A549 (cell line): ENCODE measurements at regions not wholly inside any gene's neighbourhood (a gene's known extent, or its start where the extent isn't known, plus 50 kb on each side); places are given as distances from the start of the nearest gene placed in this dataset.

ENCODE experiments used
- ATAC-seq, 2 experiments: fragments of 200-7000 bp in 1 of 2; fragments of >200 bp in 1 of 2; cut with Nextera tagmentation in 1 of 2; cut with Tn5 transposase in 1 of 2; 3 replicates each; pipeline versions ENCODE4 v1.8.0 to v1.9.1; 2018 to 2020; ENCODE audit warnings: mild to moderate bottlenecking in 1 of 2, moderate library complexity in 1 of 2
- CTCF ChIA-PET: fragments of 300-600 bp; sonication (Branson Sonifier 250); formaldehyde crosslinking; extraction: SDS; loops from one replicate; lab custom pipeline; 2021; ENCODE audit warnings: antibody characterized with exemption, inconsistent platforms; lab: Yijun Ruan, JAX
- POLR2A ChIA-PET: fragments of 350-600 bp; formaldehyde crosslinking; extraction: SDS; loops from one replicate; lab custom pipeline; 2021; ENCODE audit warnings: antibody characterized with exemption, inconsistent platforms; lab: Yijun Ruan, JAX
- DNase-seq, 2 experiments: peaks; one replicate each; pipeline versions ENCODE4 v3.0.0 to v3.0.0-alpha.2; 2011 to 2016; ENCODE audit warnings: low read depth in 1 of 2, low spot score in 1 of 2
- FAIRE-seq: peaks from 2 replicates; lab custom pipeline; 2011; peaks lifted over from hg19 to GRCh38; lab: Jason Lieb, UNC
- H3K27ac ChIP-seq, 2 experiments: fragments of >200 bp; sonication (Bioruptor Twin); formaldehyde crosslinking; 3 replicates each; pipeline ENCODE4 v1.5.1; 2016 to 2017
- H3K4me1 ChIP-seq: fragments of >200 bp; sonication (Bioruptor Twin); formaldehyde crosslinking; 3 replicates; pipeline ENCODE4 v1.6.1; 2016
- H3K4me2 ChIP-seq: fragments of >200 bp; sonication (Bioruptor Twin); formaldehyde crosslinking; 3 replicates; pipeline ENCODE4 v1.6.1; 2016
- H3K4me3 ChIP-seq: fragments of >200 bp; sonication (Bioruptor Twin); formaldehyde crosslinking; 3 replicates; pipeline ENCODE4 v1.5.1; 2016
- H3K9me3 ChIP-seq: fragments of >200 bp; sonication (Bioruptor Twin); formaldehyde crosslinking; 3 replicates; pipeline ENCODE4 v1.6.1; 2016
- BHLHE40 ChIP-seq: IDR thresholded peaks from 2 replicates; pipeline ENCODE4 v1.6.1; 2012; ENCODE audit warnings: low read depth, low read length, inconsistent platforms
- CEBPB ChIP-seq, 2 experiments: fragments of >200 bp in 1 of 2; sonication (Bioruptor Twin) in 1 of 2; formaldehyde crosslinking in 1 of 2; IDR thresholded peaks; 2 replicates each; pipeline ENCODE4 v1.6.1; 2012 to 2016
- CHD2 ChIP-seq: fragments of 150-350 bp; IDR thresholded peaks from 2 replicates; pipeline ENCODE4 v1.6.1; 2014; ENCODE audit warnings: low read length; ENCODE audit not compliant: partially characterized antibody
- CHD4 ChIP-seq: fragments of 200-600 bp; sonication (generic); IDR thresholded peaks from 2 replicates; pipeline ENCODE4 v1.6.1; 2016; ENCODE audit warnings: antibody characterized with exemption, mild to moderate bottlenecking, borderline replicate concordance
- EHMT2 ChIP-seq: fragments of 200-600 bp; sonication (generic); IDR thresholded peaks from 2 replicates; pipeline ENCODE4 v1.6.1; 2016; ENCODE audit warnings: antibody characterized with exemption, low read depth, mild to moderate bottlenecking, moderate library complexity
- EP300 ChIP-seq, 2 experiments: fragments of >200 bp; sonication (Bioruptor Twin); formaldehyde crosslinking; IDR thresholded peaks; 2 replicates in 1 of 2; 3 replicates in 1 of 2; pipeline ENCODE4 v1.6.1; 2016 to 2017
- FOSB ChIP-seq: fragments of 250-450 bp; sonication (Bioruptor Pico); IDR thresholded peaks from 2 replicates; pipeline ENCODE4 v1.5.0; 2020; ENCODE audit warnings: mild to moderate bottlenecking, moderate library complexity
- FOXS1 ChIP-seq: fragments of 250-450 bp; sonication (Bioruptor Pico); IDR thresholded peaks from 2 replicates; pipeline ENCODE4 v1.5.0; 2020; ENCODE audit warnings: mild to moderate bottlenecking, moderate library complexity
- HDAC2 ChIP-seq: fragments of 200-600 bp; sonication (generic); IDR thresholded peaks from 2 replicates; pipeline ENCODE4 v1.6.1; 2016
- JUN ChIP-seq, 2 experiments: fragments of >200 bp; sonication (Bioruptor Twin); formaldehyde crosslinking; IDR thresholded peaks; 2 replicates in 1 of 2; 3 replicates in 1 of 2; pipeline ENCODE4 v1.6.1; 2016 to 2017
- KDM1A ChIP-seq: fragments of 200-600 bp; sonication (generic); IDR thresholded peaks from 2 replicates; pipeline ENCODE4 v1.6.1; 2016; ENCODE audit warnings: low read depth, mild to moderate bottlenecking
- MAZ ChIP-seq: fragments of 150-350 bp; IDR thresholded peaks from 2 replicates; pipeline ENCODE4 v1.6.1; 2014; ENCODE audit warnings: antibody characterized with exemption, low read depth, low read length, borderline replicate concordance
- NR3C1 ChIP-seq: fragments of >200 bp; sonication (Bioruptor Twin); formaldehyde crosslinking; IDR thresholded peaks from 3 replicates; pipeline ENCODE4 v1.6.1; 2017
- PHF8 ChIP-seq: fragments of 200-600 bp; sonication (generic); IDR thresholded peaks from 2 replicates; pipeline ENCODE4 v1.6.1; 2016; ENCODE audit warnings: low read depth, mild to moderate bottlenecking, antibody characterized with exemption, moderate library complexity, borderline replicate concordance
- POLR2AphosphoS2 ChIP-seq: conservative IDR thresholded peaks from 2 replicates; pipeline ENCODE4 v1.6.1; 2012; ENCODE audit warnings: low read length, improper control_type of control experiment, inconsistent platforms
- RAD21 ChIP-seq, 2 experiments: fragments of >200 bp in 1 of 2; sonication (Bioruptor Twin) in 1 of 2; formaldehyde crosslinking in 1 of 2; IDR thresholded peaks in 1 of 2; conservative IDR thresholded peaks in 1 of 2; 2 replicates in 1 of 2; 3 replicates in 1 of 2; pipeline ENCODE4 v1.6.1; 2012 to 2018; ENCODE audit warnings: inconsistent platforms in 1 of 2
- RFX5 ChIP-seq: fragments of 450-650 bp; IDR thresholded peaks from 2 replicates; pipeline ENCODE4 v1.7.1; 2014; ENCODE audit warnings: antibody characterized with exemption, mild to moderate bottlenecking, moderate library complexity
- RNF2 ChIP-seq: fragments of 200-600 bp; sonication (generic); IDR thresholded peaks from 2 replicates; pipeline ENCODE4 v1.6.1; 2016; ENCODE audit warnings: low read depth, mild to moderate bottlenecking, antibody characterized with exemption, moderate library complexity, borderline replicate concordance
- SMC3 ChIP-seq: fragments of >200 bp; sonication (Bioruptor Twin); formaldehyde crosslinking; IDR thresholded peaks from 3 replicates; pipeline ENCODE4 v1.6.1; 2018; ENCODE audit warnings: inconsistent platforms
- TFCP2L1 ChIP-seq: fragments of 250-450 bp; sonication (Bioruptor Pico); IDR thresholded peaks from 2 replicates; pipeline ENCODE4 v1.5.0; 2021; ENCODE audit warnings: mild to moderate bottlenecking
- ZC3H11A ChIP-seq: fragments of 450-650 bp; IDR thresholded peaks from 2 replicates; pipeline ENCODE4 v1.6.1; 2014; ENCODE audit warnings: antibody characterized with exemption, mild to moderate bottlenecking
- ZFP36 ChIP-seq: fragments of 450-650 bp; IDR thresholded peaks from 2 replicates; pipeline ENCODE4 v1.6.1; 2014; ENCODE audit warnings: borderline replicate concordance; ENCODE audit not compliant: partially characterized antibody
- ZSCAN20 ChIP-seq: fragments of 250-450 bp; sonication (Bioruptor Pico); IDR thresholded peaks from 2 replicates; pipeline ENCODE4 v1.8.0; 2022; ENCODE audit warnings: mild to moderate bottlenecking, moderate library complexity
- WGBS: methylation state at CpG from one replicate; pipeline ENCODE4 v1.1.6; 2017; ENCODE audit errors: missing lambda C conversion rate; 5-methylcytosine and 5-hydroxymethylcytosine counted together
- TF ChIP-seq, protein P1 (sequence below): IDR thresholded peaks from 2 replicates; pipeline ENCODE4 v1.6.1; 2012
- TF ChIP-seq, protein P2 (sequence below): fragments of 150-350 bp; IDR thresholded peaks from 2 replicates; pipeline ENCODE4 v1.6.1; 2014; ENCODE audit warnings: low read depth, mild to moderate bottlenecking, low read length
- TF ChIP-seq, protein P3 (sequence below): fragments of 200-600 bp; sonication (generic); IDR thresholded peaks from 2 replicates; pipeline ENCODE4 v1.6.1; 2016; ENCODE audit warnings: antibody characterized with exemption, mild to moderate bottlenecking, moderate library complexity

DNA sequence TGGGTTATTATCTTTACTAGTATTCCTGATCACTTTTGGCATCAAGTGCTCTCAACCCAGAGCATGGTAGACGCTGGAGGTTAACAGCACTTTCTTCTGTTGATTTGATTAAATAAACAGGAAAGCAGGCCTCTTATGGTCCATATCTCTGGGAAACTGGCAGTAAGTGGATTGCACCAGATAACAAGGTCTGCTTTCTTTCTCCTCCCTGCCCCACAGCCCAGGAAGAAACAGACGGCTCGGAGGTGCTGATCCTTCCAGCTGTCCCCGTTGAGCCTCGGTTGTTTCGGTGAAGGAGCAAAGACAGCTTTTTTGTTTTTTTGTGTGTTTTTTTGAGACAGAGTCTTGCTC lies 100.8 kb upstream of the KCTD1 start (continued):
- TF ChIP-seq ZFP36 (no peak), RNF2 (no peak), PHF8 (no peak), NR3C1 (no peak), CHD2 (no peak), RFX5 (no peak), FOSB (CRISPR knock-in tag) (no peak)

DNA sequence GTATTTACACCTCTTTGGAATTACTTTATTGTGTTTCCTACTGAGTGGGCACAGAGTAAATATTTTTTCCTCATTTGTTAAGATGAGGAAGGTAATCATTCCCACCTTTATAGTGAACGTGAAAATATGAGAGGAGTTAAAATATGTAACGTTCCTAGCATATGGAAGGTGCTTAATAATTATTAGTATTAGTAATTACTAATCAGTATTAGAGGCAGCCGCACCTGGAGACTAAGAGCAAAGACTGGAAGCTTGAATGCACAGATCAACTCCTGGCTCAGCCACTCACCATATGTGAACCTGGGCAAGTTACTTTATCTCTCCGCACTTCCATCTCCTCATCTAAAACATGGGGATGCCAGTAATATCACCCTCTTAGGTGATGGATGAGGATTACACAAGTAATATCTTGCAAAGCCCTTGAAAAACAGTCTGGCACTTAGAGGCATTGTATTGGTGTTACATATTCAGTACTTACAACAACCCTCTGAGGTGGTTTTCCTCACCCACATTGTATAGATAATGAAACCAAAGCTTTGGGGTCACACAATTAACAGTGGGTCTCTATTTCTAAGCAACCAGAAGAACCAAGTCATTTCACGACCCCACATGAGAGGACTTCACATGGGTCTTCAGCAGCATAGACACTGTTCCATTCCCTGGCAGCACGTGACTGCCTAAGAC lies 100.3 kb upstream of the KCTD1 start:
- no peak overlapping the region for H3K4me3 ChIP-seq
- FAIRE-seq (no peak), ATAC-seq (no peak)
- POLR2A ChIA-PET, result no interaction called here
- WGBS, result 89% methylated on average over 6 of the region's 6 CpGs
- peak overlapping the region in 1 of 2 experiments; percentile 72; a peak in 3 of 6 replicates for H3K27ac ChIP-seq
- H3K4me1 ChIP-seq, result peaks cover 7% of the 10 kb centered on the region
- TF ChIP-seq TFCP2L1 (CRISPR knock-in tag) (no peak), EHMT2 (no peak), POLR2AphosphoS2 (no peak), JUN (IDR thresholded peaks at IDR 0.05) (no peak), SMC3 (no peak)
- TF ChIP-seq, protein P1, sequence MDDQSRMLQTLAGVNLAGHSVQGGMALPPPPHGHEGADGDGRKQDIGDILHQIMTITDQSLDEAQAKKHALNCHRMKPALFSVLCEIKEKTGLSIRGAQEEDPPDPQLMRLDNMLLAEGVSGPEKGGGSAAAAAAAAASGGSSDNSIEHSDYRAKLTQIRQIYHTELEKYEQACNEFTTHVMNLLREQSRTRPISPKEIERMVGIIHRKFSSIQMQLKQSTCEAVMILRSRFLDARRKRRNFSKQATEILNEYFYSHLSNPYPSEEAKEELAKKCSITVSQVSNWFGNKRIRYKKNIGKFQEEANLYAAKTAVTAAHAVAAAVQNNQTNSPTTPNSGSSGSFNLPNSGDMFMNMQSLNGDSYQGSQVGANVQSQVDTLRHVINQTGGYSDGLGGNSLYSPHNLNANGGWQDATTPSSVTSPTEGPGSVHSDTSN, result no peak
- TF ChIP-seq, protein P2, sequence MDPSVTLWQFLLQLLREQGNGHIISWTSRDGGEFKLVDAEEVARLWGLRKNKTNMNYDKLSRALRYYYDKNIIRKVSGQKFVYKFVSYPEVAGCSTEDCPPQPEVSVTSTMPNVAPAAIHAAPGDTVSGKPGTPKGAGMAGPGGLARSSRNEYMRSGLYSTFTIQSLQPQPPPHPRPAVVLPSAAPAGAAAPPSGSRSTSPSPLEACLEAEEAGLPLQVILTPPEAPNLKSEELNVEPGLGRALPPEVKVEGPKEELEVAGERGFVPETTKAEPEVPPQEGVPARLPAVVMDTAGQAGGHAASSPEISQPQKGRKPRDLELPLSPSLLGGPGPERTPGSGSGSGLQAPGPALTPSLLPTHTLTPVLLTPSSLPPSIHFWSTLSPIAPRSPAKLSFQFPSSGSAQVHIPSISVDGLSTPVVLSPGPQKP, result no peak
- TF ChIP-seq, protein P3, sequence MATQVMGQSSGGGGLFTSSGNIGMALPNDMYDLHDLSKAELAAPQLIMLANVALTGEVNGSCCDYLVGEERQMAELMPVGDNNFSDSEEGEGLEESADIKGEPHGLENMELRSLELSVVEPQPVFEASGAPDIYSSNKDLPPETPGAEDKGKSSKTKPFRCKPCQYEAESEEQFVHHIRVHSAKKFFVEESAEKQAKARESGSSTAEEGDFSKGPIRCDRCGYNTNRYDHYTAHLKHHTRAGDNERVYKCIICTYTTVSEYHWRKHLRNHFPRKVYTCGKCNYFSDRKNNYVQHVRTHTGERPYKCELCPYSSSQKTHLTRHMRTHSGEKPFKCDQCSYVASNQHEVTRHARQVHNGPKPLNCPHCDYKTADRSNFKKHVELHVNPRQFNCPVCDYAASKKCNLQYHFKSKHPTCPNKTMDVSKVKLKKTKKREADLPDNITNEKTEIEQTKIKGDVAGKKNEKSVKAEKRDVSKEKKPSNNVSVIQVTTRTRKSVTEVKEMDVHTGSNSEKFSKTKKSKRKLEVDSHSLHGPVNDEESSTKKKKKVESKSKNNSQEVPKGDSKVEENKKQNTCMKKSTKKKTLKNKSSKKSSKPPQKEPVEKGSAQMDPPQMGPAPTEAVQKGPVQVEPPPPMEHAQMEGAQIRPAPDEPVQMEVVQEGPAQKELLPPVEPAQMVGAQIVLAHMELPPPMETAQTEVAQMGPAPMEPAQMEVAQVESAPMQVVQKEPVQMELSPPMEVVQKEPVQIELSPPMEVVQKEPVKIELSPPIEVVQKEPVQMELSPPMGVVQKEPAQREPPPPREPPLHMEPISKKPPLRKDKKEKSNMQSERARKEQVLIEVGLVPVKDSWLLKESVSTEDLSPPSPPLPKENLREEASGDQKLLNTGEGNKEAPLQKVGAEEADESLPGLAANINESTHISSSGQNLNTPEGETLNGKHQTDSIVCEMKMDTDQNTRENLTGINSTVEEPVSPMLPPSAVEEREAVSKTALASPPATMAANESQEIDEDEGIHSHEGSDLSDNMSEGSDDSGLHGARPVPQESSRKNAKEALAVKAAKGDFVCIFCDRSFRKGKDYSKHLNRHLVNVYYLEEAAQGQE, result no peak
- TF ChIP-seq, all 56 proteins: peak for 0
- no peak overlapping the region for H3K4me2 ChIP-seq
- CTCF ChIA-PET, result interaction anchor here (0.7 to 2.1 kb wide), 13 partner anchors 8 to 265 kb away, joined by 3 to 16 read pairs (median 4); no protein-coding TSS in a partner anchor
- H3K9me3 ChIP-seq, result no peaks in the 10 kb centered on the region
- DNase-seq, result no peak

DNA sequence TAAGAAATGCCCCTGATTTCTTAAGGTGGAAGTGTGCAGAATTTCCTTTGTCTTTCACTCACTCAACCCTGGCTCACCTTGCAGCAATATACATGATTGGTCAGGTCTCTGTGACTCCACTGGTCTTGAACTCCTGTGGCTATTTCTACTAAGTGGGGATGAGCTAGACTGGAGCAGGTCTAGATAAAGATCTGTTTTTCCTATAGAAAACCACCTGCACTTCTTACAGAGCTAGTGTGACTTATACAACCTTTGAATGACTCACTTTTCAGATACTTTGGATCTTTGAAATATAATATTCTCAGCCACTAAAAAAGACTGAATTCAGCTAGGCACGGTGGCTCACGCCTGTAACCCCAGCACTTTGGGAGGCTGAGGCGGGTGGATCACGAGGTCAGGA lies 98.5 kb upstream of the KCTD1 start:
- peaks cover 5% of the 10 kb centered on the region; the same call in 1 of the 3 replicates for H3K4me1 ChIP-seq
- H3K9me3 ChIP-seq, result no peaks in the 10 kb centered on the region
- POLR2A ChIA-PET, result no interaction called here
- no peak for TF ChIP-seq ZC3H11A
- no peak for TF ChIP-seq PHF8
- no peak for TF ChIP-seq BHLHE40
- no peak for TF ChIP-seq CHD4
- TF ChIP-seq ZSCAN20 (CRISPR knock-in tag), result no peak
- TF ChIP-seq EP300 (IDR thresholded peaks at IDR 0.05), result no peak
- TF ChIP-seq CEBPB (IDR thresholded peaks at IDR 0.05), result no peak
- TF ChIP-seq CHD2, result no peak
- TF ChIP-seq JUN (IDR thresholded peaks at IDR 0.05), result no peak
- TF ChIP-seq RAD21 (conservative IDR thresholded peaks at IDR 0.05 in 1 of 2, IDR thresholded peaks at IDR 0.05 in 1 of 2), result no peak
- no peak for TF ChIP-seq MAZ
- TF ChIP-seq HDAC2, result no peak
- TF ChIP-seq, protein P1, result no peak
- TF ChIP-seq KDM1A, result no peak
- no peak for TF ChIP-seq FOXS1 (CRISPR knock-in tag)
- TF ChIP-seq RNF2, result no peak
- 85% methylated on average over 4 of the region's 4 CpGs for WGBS
- CTCF ChIA-PET, result interaction anchor here (0.6 to 1.2 kb wide), 4 partner anchors 189 to 1403 kb away, joined by 3 read pairs; no protein-coding TSS in a partner anchor
- H3K27ac ChIP-seq, result no peak overlapping the region
- H3K4me3 ChIP-seq, result no peak overlapping the region
- no peak overlapping the region for H3K4me2 ChIP-seq
- FAIRE-seq (no peak), ATAC-seq (no peak), DNase-seq (no peak)
